GM12878 (cell line): ENCODE measurements at regions not wholly inside any gene's neighbourhood (a gene's known extent, or its start where the extent isn't known, plus 50 kb on each side); places are given as distances from the start of the nearest gene placed in this dataset.

Experiments
- BHLHE40 ChIP-seq, 2 experiments: fragments of 450-650 bp in 1 of 2; IDR thresholded peaks; 2 replicates each; pipeline ENCODE4 v1.6.1; 2011 to 2017; ENCODE audit warnings: low read depth in 2 of 2, borderline replicate concordance in 1 of 2, improper control_type of control experiment in 1 of 2, low read length in 1 of 2, mild to moderate bottlenecking in 1 of 2
- CBX3 ChIP-seq: fragments of 200-600 bp; sonication (generic); IDR thresholded peaks from 2 replicates; pipeline ENCODE4 v1.6.1; 2016; ENCODE audit warnings: low read depth, borderline replicate concordance
- CTCF ChIP-seq, 3 experiments: IDR thresholded peaks in 2 of 3; conservative IDR thresholded peaks in 1 of 3; 2 replicates each; pipeline ENCODE4 v1.5.1; 2011; ENCODE audit warnings: low read depth in 3 of 3, low read length in 3 of 3, mild to moderate bottlenecking in 3 of 3, control low read depth in 2 of 3, moderate library complexity in 2 of 3, inconsistent platforms in 1 of 3, mixed read lengths in 1 of 3; ENCODE audit not compliant: control insufficient read depth in 2 of 3, insufficient read depth in 1 of 3; ENCODE audit errors: extremely low read depth in 1 of 3
- HDGF ChIP-seq: fragments of 450-650 bp; IDR thresholded peaks from 2 replicates; pipeline ENCODE4 v1.6.1; 2016; ENCODE audit warnings: antibody characterized with exemption
- POLR2AphosphoS5 ChIP-seq: IDR thresholded peaks from 2 replicates; pipeline ENCODE4 v1.6.1; 2011; ENCODE audit warnings: mild to moderate bottlenecking, low read length, inconsistent platforms
- SIN3A ChIP-seq: IDR thresholded peaks from 2 replicates; pipeline ENCODE4 v1.6.1; 2012; ENCODE audit warnings: low read depth, low read length, improper control_type of control experiment
- WRNIP1 ChIP-seq: IDR thresholded peaks from 2 replicates; pipeline ENCODE4 v1.6.1; 2011; ENCODE audit warnings: low read depth, low read length, improper control_type of control experiment, borderline replicate concordance

DNA sequence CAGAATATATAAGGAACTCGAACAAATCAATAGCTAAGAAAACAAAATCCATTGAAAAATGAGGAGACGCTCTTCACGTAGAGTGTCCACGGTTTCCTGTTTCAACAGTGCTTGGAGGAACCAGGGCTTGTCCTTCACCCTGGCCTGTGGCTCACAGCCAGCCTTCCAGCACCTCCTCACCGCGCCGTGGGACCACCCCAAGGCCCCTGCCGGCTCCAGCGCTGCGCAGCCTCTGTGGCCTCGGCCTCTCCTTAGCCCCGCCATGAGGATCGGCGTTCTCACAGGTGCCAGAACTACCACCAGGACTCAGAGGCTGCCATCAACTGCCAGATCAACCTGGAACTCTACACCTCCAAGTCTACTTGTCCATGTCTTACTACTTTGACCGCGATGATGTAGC is 52.5 kb upstream of the CTSO start:
- TF ChIP-seq WRNIP1 = no peak
- TF ChIP-seq CTCF (IDR thresholded peaks at IDR 0.05 in 2 of 3, conservative IDR thresholded peaks at IDR 0.05 in 1 of 3; ENCODE audit: control insufficient read depth in 2 of 3, extremely low read depth in 1 of 3, insufficient read depth in 1 of 3, low read depth in 3 of 3, low read length in 3 of 3) = no peak
- TF ChIP-seq CBX3 = no peak
- no peak for TF ChIP-seq POLR2AphosphoS5
- TF ChIP-seq BHLHE40 (IDR thresholded peaks at IDR 0.05; ENCODE audit: borderline replicate concordance in 1 of 2, low read depth in 2 of 2, low read length in 1 of 2) = no peak
- no peak for TF ChIP-seq HDGF
- TF ChIP-seq SIN3A = no peak
